Activated CD4-positive, alpha-beta T cell treated with anti-CD3 and anti-CD28 coated beads for 36 hours (primary cell): ENCODE measurements at regions not wholly inside any gene's neighbourhood (a gene's known extent, or its start where the extent isn't known, plus 50 kb on each side); places are given as distances from the start of the nearest gene placed in this dataset.

Experiments used
- ATAC-seq: fragments of 200-7000 bp; cut with Tn5 transposase; one replicate; pipeline ENCODE4 v1.10.0; 2021; ENCODE audit warnings: mild to moderate bottlenecking, moderate library complexity
- CTCF ChIA-PET: fragments of 350-600 bp; sonication (Branson Sonifier 250); formaldehyde crosslinking; loops from one replicate; lab custom pipeline; 2021; ENCODE audit warnings: antibody characterized with exemption; lab: Charles Lee
- POLR2A ChIA-PET: fragments of 350-600 bp; sonication (Branson Sonifier 250); formaldehyde crosslinking; loops from one replicate; lab custom pipeline; 2021; ENCODE audit warnings: antibody characterized with exemption, inconsistent platforms; lab: Charles Lee
- DNase-seq: peaks from one replicate; pipeline ENCODE4 v3.0.0-alpha.2; 2020
- H3K27ac Mint-ChIP-seq: one replicate; pipeline ENCODE4 v1.8.0; 2021; ENCODE audit warnings: mixed read lengths
- H3K27me3 Mint-ChIP-seq: one replicate; pipeline ENCODE4 v1.8.0; 2021; ENCODE audit warnings: mixed read lengths
- H3K36me3 Mint-ChIP-seq: one replicate; pipeline ENCODE4 v1.8.0; 2021; ENCODE audit warnings: low read depth, mixed read lengths
- H3K4me1 Mint-ChIP-seq: one replicate; pipeline ENCODE4 v1.8.0; 2021; ENCODE audit warnings: mixed read lengths
- H3K4me3 Mint-ChIP-seq: one replicate; pipeline ENCODE4 v1.8.0; 2021; ENCODE audit warnings: mild to moderate bottlenecking, moderate library complexity, mixed read lengths
- H3K9me3 Mint-ChIP-seq: one replicate; pipeline ENCODE4 v1.8.0; 2021; ENCODE audit warnings: low read depth, mixed read lengths
- intact Hi-C, 2 experiments: fragments of 100-400 bp; cut with DNase I in 1 of 2; cut with micrococcal nuclease in 1 of 2; formaldehyde crosslinking; loops; one replicate each; pipeline versions ENCODE4 v1.14.2 to v1.15.1; 2022 to 2024; cut with DNase I, micrococcal nuclease

GRCh38 chr2:103527278-103527677, 765.4 kb downstream of the TMEM182 start:
- ATAC-seq (no peak), DNase-seq (no peak)
- H3K27ac Mint-ChIP-seq, result no peak overlapping the region
- CTCF ChIA-PET, result no interaction called here
- H3K4me3 Mint-ChIP-seq, result no peak overlapping the region
- H3K36me3 Mint-ChIP-seq, result no peaks in the 10 kb centered on the region
- H3K9me3 Mint-ChIP-seq, result peaks cover 10% of the 10 kb centered on the region
- POLR2A ChIA-PET, result no interaction called here
- intact Hi-C loops, result no loop called here
- no peaks in the 10 kb centered on the region for H3K27me3 Mint-ChIP-seq
- no peaks in the 10 kb centered on the region for H3K4me1 Mint-ChIP-seq

- Mint-ChIP-seq H3K27ac (no peak overlapping the region), H3K4me1 (no peaks in the 10 kb centered on the region), H3K4me3 (no peak overlapping the region), H3K9me3 (peaks cover 10% of the 10 kb centered on the region), H3K27me3 (no peaks in the 10 kb centered on the region), H3K36me3 (no peaks in the 10 kb centered on the region)
- POLR2A ChIA-PET, result no interaction called here
- CTCF ChIA-PET, result interaction anchor here (0.8 kb wide), 1 partner anchor 141 kb away, joined by 3 read pairs; no protein-coding TSS in a partner anchor
- DNase-seq, result no peak
- ATAC-seq, result no peak
- intact Hi-C loops, result no loop called here
These were observed 768.1 kb downstream of the TMEM182 start for GRCh38 chr2:103529798-103530502.

- peaks cover 8% of the 10 kb centered on the region for H3K9me3 Mint-ChIP-seq
- H3K4me3 Mint-ChIP-seq, result no peak overlapping the region
- ChIA-PET CTCF (interaction anchor here (0.6 kb wide), 1 partner anchor 702 kb away, joined by 3 read pairs; no protein-coding TSS in a partner anchor), POLR2A (no interaction called here)
- intact Hi-C loops, result no loop called here
- H3K27me3 Mint-ChIP-seq, result no peaks in the 10 kb centered on the region
- DNase-seq (no peak), ATAC-seq (no peak)
- H3K36me3 Mint-ChIP-seq, result no peaks in the 10 kb centered on the region
- no peak overlapping the region for H3K27ac Mint-ChIP-seq
- H3K4me1 Mint-ChIP-seq, result no peaks in the 10 kb centered on the region
These were observed 790.9 kb downstream of the TMEM182 start for GRCh38 chr2:103552775-103553174.

- DNase-seq, result no peak
- H3K27ac Mint-ChIP-seq, result no peak overlapping the region
- H3K27me3 Mint-ChIP-seq, result no peaks in the 10 kb centered on the region
- no peak for ATAC-seq
- CTCF ChIA-PET, result no interaction called here
- peaks cover 29% of the 10 kb centered on the region for H3K9me3 Mint-ChIP-seq
- intact Hi-C loops, result no loop called here
- H3K4me3 Mint-ChIP-seq, result no peak overlapping the region
- POLR2A ChIA-PET, result no interaction called here
- H3K36me3 Mint-ChIP-seq, result no peaks in the 10 kb centered on the region
- no peaks in the 10 kb centered on the region for H3K4me1 Mint-ChIP-seq
These were observed 833.0 kb downstream of the TMEM182 start for GRCh38 chr2:103594823-103595222.

- H3K36me3 Mint-ChIP-seq, result no peaks in the 10 kb centered on the region
- H3K9me3 Mint-ChIP-seq, result peaks cover 10% of the 10 kb centered on the region
- intact Hi-C loops, result no loop called here
- POLR2A ChIA-PET, result no interaction called here
- DNase-seq (no peak), ATAC-seq (no peak)
- no peaks in the 10 kb centered on the region for H3K4me1 Mint-ChIP-seq
- no peak overlapping the region for H3K27ac Mint-ChIP-seq
- CTCF ChIA-PET, result no interaction called here
- no peak overlapping the region for H3K4me3 Mint-ChIP-seq
- H3K27me3 Mint-ChIP-seq, result no peaks in the 10 kb centered on the region
These were observed 843.4 kb downstream of the TMEM182 start for GRCh38 chr2:103605071-103605780.

GRCh38 chr2:103615611-103616105, 853.8 kb downstream of the TMEM182 start:
- CTCF ChIA-PET, result no interaction called here
- H3K27me3 Mint-ChIP-seq, result no peaks in the 10 kb centered on the region
- H3K27ac Mint-ChIP-seq, result no peak overlapping the region
- DNase-seq (no peak), ATAC-seq (no peak)
- POLR2A ChIA-PET, result no interaction called here
- no peaks in the 10 kb centered on the region for H3K36me3 Mint-ChIP-seq
- intact Hi-C loops, result no loop called here
- no peak overlapping the region for H3K4me3 Mint-ChIP-seq
- H3K4me1 Mint-ChIP-seq, result no peaks in the 10 kb centered on the region
- H3K9me3 Mint-ChIP-seq, result peaks cover 13% of the 10 kb centered on the region

GRCh38 chr2:103616891-103617290, 855.1 kb downstream of the TMEM182 start:
- no peak overlapping the region for H3K27ac Mint-ChIP-seq
- no peaks in the 10 kb centered on the region for H3K4me1 Mint-ChIP-seq
- no peak for DNase-seq
- H3K36me3 Mint-ChIP-seq, result no peaks in the 10 kb centered on the region
- intact Hi-C loops, result no loop called here
- H3K27me3 Mint-ChIP-seq, result no peaks in the 10 kb centered on the region
- POLR2A ChIA-PET, result no interaction called here
- ATAC-seq, result no peak
- no peak overlapping the region for H3K4me3 Mint-ChIP-seq
- H3K9me3 Mint-ChIP-seq, result peaks cover 16% of the 10 kb centered on the region
- CTCF ChIA-PET, result no interaction called here

GRCh38 chr2:103618112-103618511, 856.3 kb downstream of the TMEM182 start:
- DNase-seq, result no peak
- peaks cover 21% of the 10 kb centered on the region for H3K9me3 Mint-ChIP-seq
- intact Hi-C loops, result no loop called here
- no peak overlapping the region for H3K4me3 Mint-ChIP-seq
- no peak for ATAC-seq
- H3K27me3 Mint-ChIP-seq, result no peaks in the 10 kb centered on the region
- no peaks in the 10 kb centered on the region for H3K4me1 Mint-ChIP-seq
- ChIA-PET POLR2A (no interaction called here), CTCF (no interaction called here)
- H3K27ac Mint-ChIP-seq, result no peak overlapping the region
- no peaks in the 10 kb centered on the region for H3K36me3 Mint-ChIP-seq

- ATAC-seq, result no peak
- Mint-ChIP-seq H3K36me3 (no peaks in the 10 kb centered on the region), H3K4me1 (no peaks in the 10 kb centered on the region), H3K4me3 (no peak overlapping the region), H3K27ac (no peak overlapping the region), H3K27me3 (no peaks in the 10 kb centered on the region), H3K9me3 (peaks cover 25% of the 10 kb centered on the region)
- no peak for DNase-seq
- ChIA-PET CTCF (no interaction called here), POLR2A (no interaction called here)
- intact Hi-C loops, result no loop called here
These were observed 865.5 kb downstream of the TMEM182 start for GRCh38 chr2:103627301-103627700.

GRCh38 chr2:103638978-103639377, 877.1 kb downstream of the TMEM182 start:
- intact Hi-C loops, result no loop called here
- CTCF ChIA-PET, result no interaction called here
- Mint-ChIP-seq H3K27ac (no peak overlapping the region), H3K36me3 (no peaks in the 10 kb centered on the region), H3K4me1 (no peaks in the 10 kb centered on the region), H3K27me3 (no peaks in the 10 kb centered on the region), H3K4me3 (no peak overlapping the region), H3K9me3 (peaks cover 2% of the 10 kb centered on the region)
- POLR2A ChIA-PET, result no interaction called here
- DNase-seq (no peak), ATAC-seq (no peak)

GRCh38 chr2:103656558-103656957, 894.7 kb downstream of the TMEM182 start:
- peaks cover 8% of the 10 kb centered on the region for H3K9me3 Mint-ChIP-seq
- H3K27me3 Mint-ChIP-seq, result no peaks in the 10 kb centered on the region
- no peak for ATAC-seq
- ChIA-PET POLR2A (no interaction called here), CTCF (no interaction called here)
- H3K27ac Mint-ChIP-seq, result no peak overlapping the region
- no peak overlapping the region for H3K4me3 Mint-ChIP-seq
- H3K4me1 Mint-ChIP-seq, result no peaks in the 10 kb centered on the region
- no peaks in the 10 kb centered on the region for H3K36me3 Mint-ChIP-seq
- intact Hi-C loops, result no loop called here
- no peak for DNase-seq

GRCh38 chr2:103660519-103660918, 898.7 kb downstream of the TMEM182 start:
- POLR2A ChIA-PET, result no interaction called here
- intact Hi-C loops, result no loop called here
- CTCF ChIA-PET, result interaction anchor here (1.1 kb wide), 1 partner anchor 17 kb away, joined by 4 read pairs; no protein-coding TSS in a partner anchor
- H3K9me3 Mint-ChIP-seq, result peaks cover 6% of the 10 kb centered on the region
- ATAC-seq, result no peak
- H3K4me3 Mint-ChIP-seq, result no peak overlapping the region
- no peaks in the 10 kb centered on the region for H3K4me1 Mint-ChIP-seq
- H3K27me3 Mint-ChIP-seq, result no peaks in the 10 kb centered on the region
- H3K36me3 Mint-ChIP-seq, result no peaks in the 10 kb centered on the region
- H3K27ac Mint-ChIP-seq, result no peak overlapping the region
- no peak for DNase-seq
